GM21526 (cell line): ENCODE measurements at regions not wholly inside any gene's neighbourhood (a gene's known extent, or its start where the extent isn't known, plus 50 kb on each side); places are given as distances from the start of the nearest gene placed in this dataset.

ENCODE experiments used
- ATAC-seq: cut with Tn5 transposase; IDR thresholded peaks from one replicate; pipeline ENCODE4 v1.9.1; 2021; ENCODE audit warnings: moderate library complexity; ENCODE audit not compliant: unreplicated experiment, low FRiP score

DNA sequence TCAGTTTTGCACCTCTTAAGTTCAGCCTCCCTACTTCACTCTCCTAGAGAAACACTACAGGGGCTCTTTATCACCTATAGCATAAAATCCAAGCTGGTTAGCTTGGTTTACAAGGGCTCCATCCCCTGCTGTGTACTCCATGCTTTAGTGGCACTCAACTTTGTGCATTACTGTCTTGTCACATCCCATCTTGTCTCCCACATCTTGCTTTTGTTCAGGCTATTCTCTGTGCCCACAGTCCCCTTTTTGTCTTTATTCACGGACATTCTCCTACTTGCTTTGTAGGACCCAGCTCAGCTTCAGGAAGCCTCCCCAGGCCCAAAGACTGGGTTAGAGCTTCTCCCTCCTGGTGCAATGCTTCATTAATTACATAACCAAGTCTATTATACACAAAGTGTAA lies 107.9 kb upstream of the SPACA1 start:
- ATAC-seq = no peak

DNA sequence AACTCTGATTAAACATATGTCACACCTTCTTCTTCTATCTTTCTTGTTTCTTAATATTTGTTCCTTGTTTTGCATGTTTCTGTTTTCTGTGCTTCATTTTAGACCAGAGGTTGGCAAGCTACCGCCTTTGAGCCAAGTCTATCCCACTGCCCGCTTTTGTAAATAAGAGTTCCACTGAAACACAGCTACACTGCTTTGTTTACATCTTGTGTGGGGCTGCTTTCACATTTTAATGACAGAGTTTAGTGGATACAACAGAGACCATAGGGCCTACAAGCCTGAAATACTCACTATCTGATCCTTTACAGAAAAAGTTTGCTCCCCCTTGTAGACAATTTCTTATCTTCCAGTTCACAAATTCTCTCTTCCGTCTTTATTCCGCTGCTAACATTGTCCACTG lies 109.4 kb upstream of the SPACA1 start:
- no peak for ATAC-seq

- ATAC-seq = no peak
These were observed 111.6 kb upstream of the SPACA1 start for GRCh38 chr6:87936065-87936464.

- no peak for ATAC-seq
These were observed 112.4 kb upstream of the SPACA1 start for GRCh38 chr6:87935196-87935595.

DNA sequence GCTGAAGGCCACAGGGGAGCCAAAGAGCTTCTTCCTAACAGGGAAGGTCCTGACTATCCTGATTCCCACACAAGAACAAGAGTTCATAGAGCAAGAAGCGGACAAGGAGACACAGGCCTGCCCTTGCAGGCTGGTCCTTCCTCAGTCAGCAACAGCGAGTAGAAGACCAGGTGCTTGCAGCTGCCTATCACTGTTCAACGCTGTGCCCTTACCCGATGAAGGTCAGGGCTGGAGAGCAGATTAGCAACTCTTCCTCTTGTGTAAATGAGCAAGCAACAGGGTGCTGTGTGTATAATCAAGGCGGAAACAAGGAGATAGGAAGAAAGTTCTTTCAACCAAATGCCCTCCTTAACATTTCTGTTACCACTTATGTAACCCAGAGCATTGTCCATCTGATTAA lies 115.3 kb upstream of the SPACA1 start:
- no peak for ATAC-seq

DNA sequence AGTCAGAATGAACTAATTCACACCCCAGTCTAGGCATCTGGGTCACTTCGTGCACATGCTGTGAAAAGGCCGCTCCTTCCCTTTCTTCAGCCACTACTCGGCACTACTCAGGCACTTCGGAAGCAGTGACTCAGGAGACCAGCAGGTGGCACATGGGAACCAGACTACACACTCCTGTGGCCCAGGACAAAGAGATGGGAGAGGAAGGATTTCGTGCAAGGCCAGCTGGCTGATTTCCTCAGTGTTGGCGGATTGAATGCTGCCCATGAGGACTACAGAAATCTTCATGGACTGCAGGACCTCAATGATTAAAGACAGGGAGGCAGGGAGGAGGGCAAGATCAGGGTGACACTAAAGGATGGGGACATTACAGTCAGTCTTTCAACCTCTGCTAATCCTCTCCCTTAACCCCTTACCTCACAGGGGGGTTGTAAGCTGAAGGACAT lies 117.8 kb upstream of the SPACA1 start:
- ATAC-seq = peak; percentile 54

DNA sequence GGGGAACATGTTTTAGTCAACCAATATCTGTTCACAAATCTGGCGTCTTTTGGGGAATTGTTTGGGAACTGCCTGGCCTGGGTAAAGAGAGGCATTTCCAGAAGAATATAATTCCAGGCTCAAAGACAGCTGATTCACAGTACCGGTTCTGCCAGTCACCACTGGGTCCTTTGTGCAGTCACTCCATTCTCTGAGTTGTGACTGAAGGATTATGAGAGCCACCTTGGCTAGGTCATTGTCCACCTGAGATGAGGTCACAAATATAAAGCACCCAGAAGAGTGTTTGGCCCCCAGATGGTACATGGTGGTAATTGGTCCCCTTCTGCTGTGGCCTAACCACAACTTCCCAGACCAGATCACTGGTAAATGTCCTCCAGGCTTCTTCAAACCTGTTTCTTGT lies 121.0 kb upstream of the SPACA1 start:
- no peak for ATAC-seq

- ATAC-seq = no peak
These were observed 121.6 kb upstream of the SPACA1 start for GRCh38 chr6:87926072-87926471.

GRCh38 chr6:87925373-87926060 lies 122.1 kb upstream of the SPACA1 start:
- ATAC-seq = peak; percentile 45

- no peak for ATAC-seq
These were observed 124.1 kb upstream of the SPACA1 start for GRCh38 chr6:87923389-87924050.

GRCh38 chr6:87922947-87923330 lies 124.7 kb upstream of the SPACA1 start:
- ATAC-seq = peak; percentile 69

DNA sequence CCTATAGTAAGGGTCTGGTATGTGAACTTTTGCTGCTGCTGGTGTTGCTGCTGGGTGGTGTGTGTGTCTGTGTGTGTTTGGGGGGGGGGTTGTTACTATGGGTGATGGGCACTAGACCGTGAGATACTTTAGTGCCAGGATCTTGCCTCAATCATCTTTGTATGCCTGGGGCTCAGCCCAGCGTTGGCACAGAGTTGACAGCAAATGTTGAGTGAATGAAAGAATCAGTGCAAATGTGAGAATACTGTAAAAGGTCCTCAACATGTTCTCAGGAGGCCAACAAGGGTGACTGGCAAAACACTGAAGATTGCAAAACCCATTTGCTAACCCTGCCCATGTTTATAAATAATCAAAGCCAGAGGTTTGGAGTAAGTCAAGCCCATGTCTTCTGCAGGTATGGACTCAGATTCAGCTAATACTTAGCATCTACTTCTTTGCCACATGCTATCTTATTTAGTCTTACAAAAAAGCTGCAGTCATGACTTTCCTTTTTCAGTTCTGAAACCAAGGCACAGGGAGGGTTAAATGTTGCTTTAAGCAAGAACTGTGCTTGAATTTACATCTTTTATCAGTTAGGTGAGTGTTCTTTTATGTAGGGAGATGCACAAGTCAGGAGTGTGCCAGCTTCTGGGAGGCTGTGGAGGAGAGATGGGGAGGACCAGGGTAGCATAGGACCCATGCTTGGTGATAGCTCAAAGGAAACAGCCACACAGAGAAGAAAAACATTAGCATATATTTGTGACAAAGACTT lies 125.3 kb upstream of the SPACA1 start:
- ATAC-seq = peak; percentile 21

DNA sequence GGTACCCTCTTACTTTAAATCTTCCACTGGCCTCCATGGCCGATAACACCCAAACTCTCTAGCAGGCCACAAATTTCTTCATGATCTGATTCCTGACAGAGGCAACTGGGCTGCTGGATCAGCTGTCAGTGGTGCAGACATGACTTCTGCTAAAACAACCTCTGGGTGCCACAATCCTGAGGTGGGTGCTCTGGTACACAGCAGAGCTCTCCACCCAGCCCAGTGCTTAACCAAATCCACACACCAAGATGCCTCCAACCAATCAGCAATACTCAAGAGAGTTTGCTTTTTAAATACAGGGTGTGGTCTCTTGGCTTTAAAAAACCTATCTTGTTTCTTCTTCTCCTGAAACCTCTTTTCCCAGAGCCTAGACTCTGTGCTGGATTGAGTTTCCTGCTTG lies 126.6 kb upstream of the SPACA1 start:
- ATAC-seq = no peak

DNA sequence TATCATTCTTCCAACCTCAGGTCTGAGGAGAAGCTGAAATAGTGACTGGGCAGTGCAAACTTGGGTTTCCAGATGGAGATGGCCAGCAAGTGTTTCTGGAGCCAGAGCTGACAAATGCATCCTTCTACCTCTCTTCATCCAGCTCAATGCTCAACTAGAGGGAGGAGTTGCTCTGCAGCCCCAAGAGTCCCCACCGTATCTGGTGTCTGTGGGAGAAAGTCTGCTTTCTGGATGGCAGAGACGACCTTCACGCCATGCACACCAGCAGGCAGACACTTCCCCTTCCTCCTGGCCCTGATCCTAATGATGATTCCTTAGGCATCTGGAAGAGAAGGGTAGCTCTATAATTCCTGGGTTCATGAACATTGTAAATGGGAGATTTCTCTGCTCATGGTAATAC lies 127.4 kb upstream of the SPACA1 start:
- no peak for ATAC-seq

DNA sequence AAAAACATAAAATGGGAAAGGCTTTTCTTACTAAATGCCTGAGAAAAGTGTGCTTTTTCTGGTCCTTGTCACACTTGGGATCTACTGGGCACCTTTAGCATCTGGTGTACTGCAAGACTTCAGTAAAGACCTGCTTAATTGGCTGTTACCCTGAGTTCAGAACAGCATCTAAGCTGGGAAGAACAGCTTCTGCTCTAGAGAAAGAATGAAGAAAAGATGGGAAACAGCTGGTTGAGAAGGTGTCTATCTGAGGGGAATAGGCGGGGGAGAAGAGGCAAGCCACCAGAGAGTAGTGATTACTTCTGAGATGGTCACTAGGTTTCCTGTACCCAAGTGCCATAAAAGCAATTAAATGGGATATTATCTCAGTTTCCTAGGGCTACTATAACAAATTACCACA lies 128.2 kb upstream of the SPACA1 start:
- ATAC-seq = no peak

DNA sequence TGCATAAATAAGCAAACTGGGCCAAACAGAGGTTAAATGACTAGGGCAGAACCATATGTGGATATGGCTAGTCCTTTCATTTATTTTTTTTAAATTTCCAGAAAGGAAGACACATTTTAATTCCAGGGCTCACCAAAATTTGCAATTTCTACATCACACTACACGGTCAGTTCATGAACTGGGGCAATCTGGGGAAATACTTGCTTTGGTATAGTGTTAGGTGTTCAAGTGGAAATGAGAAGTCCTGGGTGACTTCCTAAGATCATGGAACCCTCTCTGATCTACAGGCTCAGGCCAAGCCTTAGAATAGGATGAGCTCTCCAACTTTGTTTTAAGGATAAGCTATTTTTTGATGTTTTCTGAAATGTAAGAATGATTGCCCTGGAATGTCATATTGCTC lies 128.6 kb upstream of the SPACA1 start:
- ATAC-seq = no peak

- no peak for ATAC-seq
These were observed 129.1 kb upstream of the SPACA1 start for GRCh38 chr6:87918461-87918941.

DNA sequence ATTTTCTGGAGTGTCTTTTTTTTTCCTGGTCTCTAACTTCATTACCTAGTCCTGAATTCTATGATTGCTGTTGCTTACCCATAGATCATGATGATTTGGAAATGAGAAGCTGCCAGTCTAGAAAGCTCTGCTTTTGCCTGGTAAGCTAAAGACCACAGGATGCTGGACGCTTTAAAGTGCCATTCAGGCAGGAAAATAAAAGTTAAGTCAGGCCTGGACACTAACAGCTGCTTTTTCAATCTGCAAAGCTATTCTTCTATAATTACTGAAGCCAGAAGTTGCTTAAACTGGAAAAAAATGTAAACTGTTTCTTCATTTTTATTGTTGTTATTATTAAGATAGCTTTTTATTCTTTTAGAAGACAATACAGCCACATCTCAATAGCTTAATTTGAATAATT lies 129.8 kb upstream of the SPACA1 start:
- ATAC-seq = no peak

- ATAC-seq = no peak
These were observed 131.2 kb upstream of the SPACA1 start for GRCh38 chr6:87916446-87916845.

DNA sequence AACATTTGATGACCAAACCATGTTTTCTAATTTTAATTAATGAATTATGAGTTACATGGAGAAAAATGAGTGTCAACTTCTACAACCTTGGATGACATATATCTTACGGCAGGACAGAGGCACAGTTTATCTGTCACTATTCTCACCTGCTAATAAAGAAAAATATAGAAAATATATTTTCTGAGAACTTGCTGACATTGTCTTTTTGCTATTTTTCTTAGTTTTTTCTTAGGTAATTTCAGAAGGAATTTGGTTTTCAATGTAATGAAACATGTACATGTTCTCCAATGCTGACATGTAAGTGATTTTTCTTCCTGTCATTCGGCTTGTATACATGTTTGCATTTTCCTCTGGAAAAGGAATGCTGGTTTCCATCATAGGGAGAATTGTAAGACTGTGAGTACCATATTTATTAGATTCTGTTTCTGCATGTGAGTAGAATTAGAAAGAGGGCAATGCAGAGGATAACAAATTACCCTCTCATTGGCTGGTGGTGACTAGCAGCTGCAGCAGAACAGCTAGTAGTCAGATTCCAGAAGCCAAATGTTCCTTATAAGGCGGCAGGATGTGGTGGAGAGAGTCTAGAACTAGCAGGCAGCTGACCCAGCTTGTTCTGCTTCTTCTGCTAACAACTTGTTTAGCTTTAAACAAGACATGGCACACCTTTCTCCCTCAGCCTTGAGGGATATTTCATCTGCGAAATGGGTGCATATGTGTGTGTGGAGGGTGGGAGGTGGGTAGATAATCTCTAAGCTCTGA lies 132.8 kb upstream of the SPACA1 start:
- no peak for ATAC-seq

DNA sequence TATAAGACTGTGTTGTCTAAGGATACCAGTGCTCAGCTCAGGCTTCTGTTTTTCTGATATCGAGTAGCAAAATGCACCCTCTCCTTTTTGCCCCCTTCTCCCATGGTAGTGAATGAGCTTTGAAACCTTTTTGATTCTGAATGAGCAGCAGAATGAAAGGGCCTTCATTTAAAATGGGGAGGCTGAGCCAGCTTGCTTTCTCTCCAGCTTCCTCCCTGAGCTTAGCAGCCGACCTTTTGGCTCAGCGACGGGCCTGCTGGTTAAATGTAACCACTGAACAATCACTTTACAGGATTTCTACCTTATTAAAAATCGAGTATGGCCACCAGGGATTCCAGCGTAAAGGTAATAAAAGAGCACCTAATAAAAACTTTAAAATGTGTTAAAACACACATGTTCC lies 133.7 kb upstream of the SPACA1 start:
- no peak for ATAC-seq
